ENCODE measurements at regions not wholly inside any gene's neighbourhood (a gene's known extent, or its start where the extent isn't known, plus 50 kb on each side); places are given as distances from the start of the nearest gene placed in this dataset.

- TF ChIP-seq CTCF (conservative IDR thresholded peaks at IDR 0.05; ENCODE audit: low read depth, low read length) (no peak), EZH2 (IDR thresholded peaks at IDR 0.05; ENCODE audit: borderline replicate concordance, low read depth, low read length, poor library complexity, severe bottlenecking) (no peak)
Measured at GRCh38 chr12:73984552-73984951, 553.1 kb upstream of the ATXN7L3B start.

Data from A673 (cell line).